ENCODE measurements at regions not wholly inside any gene's neighbourhood (a gene's known extent, or its start where the extent isn't known, plus 50 kb on each side); places are given as distances from the start of the nearest gene placed in this dataset.

GRCh38 chr6:109269057-109269456, 113.2 kb downstream of the CD164 start:
- no peak for TF ChIP-seq POLR2A (IDR thresholded peaks at IDR 0.05)
- no peak for TF ChIP-seq CTCF (IDR thresholded peaks at IDR 0.05)
